GM12878 (cell line): ENCODE measurements at regions not wholly inside any gene's neighbourhood (a gene's known extent, or its start where the extent isn't known, plus 50 kb on each side); places are given as distances from the start of the nearest gene placed in this dataset.

ENCODE experiments used
- ASH2L ChIP-seq: fragments of 300-600, 200-600 bp; sonication (generic); IDR thresholded peaks from 2 replicates; pipeline ENCODE4 v1.6.1; 2017; ENCODE audit warnings: low read depth, mild to moderate bottlenecking, borderline replicate concordance
- BHLHE40 ChIP-seq, 2 experiments: fragments of 450-650 bp in 1 of 2; IDR thresholded peaks; 2 replicates each; pipeline ENCODE4 v1.6.1; 2011 to 2017; ENCODE audit warnings: low read depth in 2 of 2, borderline replicate concordance in 1 of 2, improper control_type of control experiment in 1 of 2, low read length in 1 of 2, mild to moderate bottlenecking in 1 of 2
- CREM ChIP-seq: IDR thresholded peaks from 2 replicates; pipeline ENCODE4 v1.6.1; 2014; ENCODE audit warnings: antibody characterized with exemption, low read depth
- FOS ChIP-seq: IDR thresholded peaks from 3 replicates; pipeline ENCODE4 v1.6.1; 2011; ENCODE audit warnings: borderline replicate concordance; ENCODE audit not compliant: insufficient read length; ENCODE audit errors: extremely low read depth
- GABPA ChIP-seq: IDR thresholded peaks from 2 replicates; pipeline ENCODE4 v1.6.1; 2014; ENCODE audit warnings: antibody characterized with exemption, low read depth, mild to moderate bottlenecking, inconsistent platforms
- HDAC2 ChIP-seq: fragments of 200-600 bp; sonication (generic); IDR thresholded peaks from 2 replicates; pipeline ENCODE4 v1.6.1; 2017
- IKZF2 ChIP-seq, 2 experiments: fragments of 450-650 bp; IDR thresholded peaks; 2 replicates each; pipeline ENCODE4 v1.6.1; 2017; ENCODE audit warnings: mild to moderate bottlenecking in 2 of 2, moderate library complexity in 2 of 2
- KDM1A ChIP-seq: fragments of 200-600 bp; sonication (generic); IDR thresholded peaks from 2 replicates; pipeline ENCODE4 v1.6.1; 2016; ENCODE audit warnings: borderline replicate concordance
- MEF2B ChIP-seq: fragments of 450-650 bp; IDR thresholded peaks from 2 replicates; pipeline ENCODE4 v1.6.1; 2018; ENCODE audit warnings: mild to moderate bottlenecking, moderate library complexity; ENCODE audit not compliant: partially characterized antibody, poor library complexity, severe bottlenecking
- NBN ChIP-seq: fragments of 450-650 bp; IDR thresholded peaks from 2 replicates; pipeline ENCODE4 v1.6.1; 2016
- NR2C1 ChIP-seq: fragments of 450-650 bp; IDR thresholded peaks from 2 replicates; pipeline ENCODE4 v1.6.1; 2017; ENCODE audit warnings: antibody characterized with exemption, mild to moderate bottlenecking, moderate library complexity
- POLR2AphosphoS5 ChIP-seq: IDR thresholded peaks from 2 replicates; pipeline ENCODE4 v1.6.1; 2011; ENCODE audit warnings: mild to moderate bottlenecking, low read length, inconsistent platforms
- POU2F2 ChIP-seq: IDR thresholded peaks from 3 replicates; pipeline ENCODE4 v1.6.1; 2011; ENCODE audit warnings: low read depth, mild to moderate bottlenecking, low read length, borderline replicate concordance
- RUNX3 ChIP-seq: IDR thresholded peaks from 2 replicates; pipeline ENCODE4 v1.6.1; 2012; ENCODE audit warnings: low read length, inconsistent platforms
- SP1 ChIP-seq: IDR thresholded peaks from one replicate; pipeline ENCODE4 v1.6.1; 2011; ENCODE audit warnings: low read depth, low read length
- TBL1XR1 ChIP-seq: IDR thresholded peaks from 2 replicates; pipeline ENCODE4 v1.6.1; 2012; ENCODE audit warnings: low read depth, low read length, improper control_type of control experiment
- TCF3 ChIP-seq: IDR thresholded peaks from 2 replicates; pipeline ENCODE4 v1.6.1; 2012; ENCODE audit warnings: low read depth, mild to moderate bottlenecking, low read length, borderline replicate concordance; ENCODE audit not compliant: insufficient read depth
- TCF7 ChIP-seq: IDR thresholded peaks from 2 replicates; pipeline ENCODE4 v1.6.1; 2014; ENCODE audit warnings: antibody characterized with exemption, borderline replicate concordance
- TF ChIP-seq, protein P1 (sequence below): fragments of 450-650 bp; IDR thresholded peaks from 2 replicates; pipeline ENCODE4 v1.6.1; 2014; ENCODE audit warnings: mild to moderate bottlenecking
- TF ChIP-seq, protein P2 (sequence below): fragments of 450-650 bp; IDR thresholded peaks from 2 replicates; pipeline ENCODE4 v1.6.1; 2017; ENCODE audit warnings: borderline replicate concordance
- TF ChIP-seq, protein P3 (sequence below): fragments of 450-650 bp; IDR thresholded peaks from 2 replicates; pipeline ENCODE4 v1.6.1; 2016; ENCODE audit warnings: mild to moderate bottlenecking, moderate library complexity, borderline replicate concordance

DNA sequence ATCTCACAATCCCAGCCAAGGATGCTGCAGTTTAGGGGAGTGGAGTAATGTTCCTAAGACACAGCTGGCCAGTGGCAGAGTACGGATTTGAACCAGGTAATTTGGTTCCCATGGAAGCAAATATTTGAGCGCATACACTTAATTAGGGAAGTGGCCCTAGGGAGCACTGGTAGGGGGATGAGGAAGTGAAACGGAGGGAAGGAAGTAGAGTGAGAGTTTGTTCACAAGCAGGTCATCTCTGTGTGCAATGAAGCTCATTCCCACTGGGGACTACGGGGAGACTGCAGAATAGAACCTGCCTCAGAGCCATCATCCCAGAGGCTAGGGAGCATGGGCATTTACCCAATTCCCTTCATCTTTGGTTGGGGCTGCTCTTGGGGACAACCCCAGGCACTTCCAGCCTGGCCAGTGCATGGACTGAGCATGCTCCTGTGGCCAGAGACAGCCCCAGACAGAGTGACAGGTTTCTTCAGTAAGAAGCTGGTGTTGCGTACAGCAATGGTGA is 317.2 kb upstream of the PROK2 start (continued):
- TF ChIP-seq TCF3 (no peak), POU2F2 (0 out of 3 replicates have a peak, but pooled peaks have one; percentile 56), MEF2B (peak; percentile 92), SP1 (no peak), NR2C1 (no peak), KDM1A (no peak), IKZF2 (IDR thresholded peaks at IDR 0.05) (peak; percentile 94 to 96), FOS (no peak), POLR2AphosphoS5 (no peak), TCF7 (no peak), NBN (peak; percentile 17; the same call in 1 of the 2 replicates), ASH2L (no peak), RUNX3 (peak; percentile 56), GABPA (no peak), HDAC2 (no peak), TBL1XR1 (no peak), CREM (peak; percentile 43; the same call in 1 of the 2 replicates), BHLHE40 (IDR thresholded peaks at IDR 0.05; ENCODE audit: borderline replicate concordance in 1 of 2, low read depth in 2 of 2, low read length in 1 of 2) (no peak; a peak in 2 of 4 replicates)
- TF ChIP-seq, protein P1, sequence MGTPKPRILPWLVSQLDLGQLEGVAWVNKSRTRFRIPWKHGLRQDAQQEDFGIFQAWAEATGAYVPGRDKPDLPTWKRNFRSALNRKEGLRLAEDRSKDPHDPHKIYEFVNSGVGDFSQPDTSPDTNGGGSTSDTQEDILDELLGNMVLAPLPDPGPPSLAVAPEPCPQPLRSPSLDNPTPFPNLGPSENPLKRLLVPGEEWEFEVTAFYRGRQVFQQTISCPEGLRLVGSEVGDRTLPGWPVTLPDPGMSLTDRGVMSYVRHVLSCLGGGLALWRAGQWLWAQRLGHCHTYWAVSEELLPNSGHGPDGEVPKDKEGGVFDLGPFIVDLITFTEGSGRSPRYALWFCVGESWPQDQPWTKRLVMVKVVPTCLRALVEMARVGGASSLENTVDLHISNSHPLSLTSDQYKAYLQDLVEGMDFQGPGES: no peak
- TF ChIP-seq, protein P2, sequence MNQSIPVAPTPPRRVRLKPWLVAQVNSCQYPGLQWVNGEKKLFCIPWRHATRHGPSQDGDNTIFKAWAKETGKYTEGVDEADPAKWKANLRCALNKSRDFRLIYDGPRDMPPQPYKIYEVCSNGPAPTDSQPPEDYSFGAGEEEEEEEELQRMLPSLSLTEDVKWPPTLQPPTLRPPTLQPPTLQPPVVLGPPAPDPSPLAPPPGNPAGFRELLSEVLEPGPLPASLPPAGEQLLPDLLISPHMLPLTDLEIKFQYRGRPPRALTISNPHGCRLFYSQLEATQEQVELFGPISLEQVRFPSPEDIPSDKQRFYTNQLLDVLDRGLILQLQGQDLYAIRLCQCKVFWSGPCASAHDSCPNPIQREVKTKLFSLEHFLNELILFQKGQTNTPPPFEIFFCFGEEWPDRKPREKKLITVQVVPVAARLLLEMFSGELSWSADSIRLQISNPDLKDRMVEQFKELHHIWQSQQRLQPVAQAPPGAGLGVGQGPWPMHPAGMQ: no peak
- TF ChIP-seq, protein P3, sequence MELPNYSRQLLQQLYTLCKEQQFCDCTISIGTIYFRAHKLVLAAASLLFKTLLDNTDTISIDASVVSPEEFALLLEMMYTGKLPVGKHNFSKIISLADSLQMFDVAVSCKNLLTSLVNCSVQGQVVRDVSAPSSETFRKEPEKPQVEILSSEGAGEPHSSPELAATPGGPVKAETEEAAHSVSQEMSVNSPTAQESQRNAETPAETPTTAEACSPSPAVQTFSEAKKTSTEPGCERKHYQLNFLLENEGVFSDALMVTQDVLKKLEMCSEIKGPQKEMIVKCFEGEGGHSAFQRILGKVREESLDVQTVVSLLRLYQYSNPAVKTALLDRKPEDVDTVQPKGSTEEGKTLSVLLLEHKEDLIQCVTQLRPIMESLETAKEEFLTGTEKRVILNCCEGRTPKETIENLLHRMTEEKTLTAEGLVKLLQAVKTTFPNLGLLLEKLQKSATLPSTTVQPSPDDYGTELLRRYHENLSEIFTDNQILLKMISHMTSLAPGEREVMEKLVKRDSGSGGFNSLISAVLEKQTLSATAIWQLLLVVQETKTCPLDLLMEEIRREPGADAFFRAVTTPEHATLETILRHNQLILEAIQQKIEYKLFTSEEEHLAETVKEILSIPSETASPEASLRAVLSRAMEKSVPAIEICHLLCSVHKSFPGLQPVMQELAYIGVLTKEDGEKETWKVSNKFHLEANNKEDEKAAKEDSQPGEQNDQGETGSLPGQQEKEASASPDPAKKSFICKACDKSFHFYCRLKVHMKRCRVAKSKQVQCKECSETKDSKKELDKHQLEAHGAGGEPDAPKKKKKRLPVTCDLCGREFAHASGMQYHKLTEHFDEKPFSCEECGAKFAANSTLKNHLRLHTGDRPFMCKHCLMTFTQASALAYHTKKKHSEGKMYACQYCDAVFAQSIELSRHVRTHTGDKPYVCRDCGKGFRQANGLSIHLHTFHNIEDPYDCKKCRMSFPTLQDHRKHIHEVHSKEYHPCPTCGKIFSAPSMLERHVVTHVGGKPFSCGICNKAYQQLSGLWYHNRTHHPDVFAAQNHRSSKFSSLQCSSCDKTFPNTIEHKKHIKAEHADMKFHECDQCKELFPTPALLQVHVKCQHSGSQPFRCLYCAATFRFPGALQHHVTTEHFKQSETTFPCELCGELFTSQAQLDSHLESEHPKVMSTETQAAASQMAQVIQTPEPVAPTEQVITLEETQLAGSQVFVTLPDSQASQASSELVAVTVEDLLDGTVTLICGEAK: no peak; the same call in 1 of the 2 replicates
- TF ChIP-seq, all 136 proteins: peak for 35
